ENCODE measurements at regions not wholly inside any gene's neighbourhood (a gene's known extent, or its start where the extent isn't known, plus 50 kb on each side); places are given as distances from the start of the nearest gene placed in this dataset.

GRCh38 chr6:93932175-93932574 lies 512.8 kb upstream of the EPHA7 start:
- Histone ChIP-seq H3K27ac (ENCODE audit: low read depth in 1 of 2, low read length in 2 of 2) (no peak overlapping the region), H3K36me3 (ENCODE audit: control insufficient read depth in 4 of 4, insufficient read depth in 3 of 4, low read depth in 1 of 4, low read length in 3 of 4) (no peaks in the 10 kb centered on the region), H3K4me3 (ENCODE audit: low read depth in 1 of 3, low read length in 3 of 3) (no peak overlapping the region), H3K9ac (ENCODE audit: low read depth in 1 of 2, low read length in 2 of 2) (no peak overlapping the region), H3K9me3 (ENCODE audit: control insufficient read depth in 4 of 4, low read length in 3 of 4) (no peaks in the 10 kb centered on the region), H3K27me3 (ENCODE audit: control insufficient read depth in 4 of 4, insufficient read depth in 4 of 4, low read length in 3 of 4) (no peaks in the 10 kb centered on the region), H3K4me1 (ENCODE audit: control insufficient read depth in 4 of 4, insufficient read depth in 4 of 4, low read length in 3 of 4) (no peaks in the 10 kb centered on the region)
- DNase-seq (ENCODE audit: low spot score): no peak
- 68% methylated on average over 2 of the region's 2 CpGs for WGBS
- TF ChIP-seq HNF4A (conservative IDR thresholded peaks at IDR 0.05): no peak
- no peak for TF ChIP-seq RXRA (IDR thresholded peaks at IDR 0.05)
- no peak for TF ChIP-seq TAF1 (conservative IDR thresholded peaks at IDR 0.05)
- no peak for TF ChIP-seq SP1 (IDR thresholded peaks at IDR 0.05)
- no peak for TF ChIP-seq FOXA2 (IDR thresholded peaks at IDR 0.05)
- no peak for TF ChIP-seq GABPA (IDR thresholded peaks at IDR 0.05 in 1 of 2, conservative IDR thresholded peaks at IDR 0.05 in 1 of 2)
- no peak for TF ChIP-seq REST (IDR thresholded peaks at IDR 0.05)
- TF ChIP-seq CTCF (IDR thresholded peaks at IDR 0.05; ENCODE audit: low read depth, low read length, missing input control): no peak
- no peak for TF ChIP-seq ZBTB33 (IDR thresholded peaks at IDR 0.05)
- no peak for TF ChIP-seq EGR1 (IDR thresholded peaks at IDR 0.05; ENCODE audit: low read depth in 2 of 2)
- TF ChIP-seq JUND (IDR thresholded peaks at IDR 0.05): no peak
- no peak for TF ChIP-seq MAX (IDR thresholded peaks at IDR 0.05)
- TF ChIP-seq YY1 (IDR thresholded peaks at IDR 0.05): no peak
- TF ChIP-seq FOXA1 (IDR thresholded peaks at IDR 0.05): no peak
- no peak for TF ChIP-seq HNF4G (IDR thresholded peaks at IDR 0.05)
- TF ChIP-seq NR2F2 (IDR thresholded peaks at IDR 0.05): no peak
- TF ChIP-seq RAD21 (IDR thresholded peaks at IDR 0.05): no peak
- no peak for TF ChIP-seq ATF3 (IDR thresholded peaks at IDR 0.05)
